GM23248 (cell line): ENCODE measurements at regions not wholly inside any gene's neighbourhood (a gene's known extent, or its start where the extent isn't known, plus 50 kb on each side); places are given as distances from the start of the nearest gene placed in this dataset.
"Not testable (repeated sequence)": the region's sequence is repeated elsewhere in the genome, so short reads cannot be mapped to it uniquely, and the experiment has no call there.

Experiments used
- DNase-seq: peaks from one replicate; pipeline ENCODE4 v3.0.0-alpha.2; 2015
- H2AFZ ChIP-seq: fragments of 200-600 bp; sonication (generic); 2 replicates; pipeline ENCODE4 v1.6.1; 2016; ENCODE audit warnings: antibody characterized with exemption
- H3F3A ChIP-seq: fragments of 200-600 bp; sonication (generic); 2 replicates; pipeline ENCODE4 v1.6.1; 2016; ENCODE audit warnings: mild to moderate bottlenecking, antibody characterized with exemption, mixed run types; ENCODE audit not compliant: insufficient read depth
- H3K27ac ChIP-seq: fragments of 200-600 bp; sonication (generic); 2 replicates; pipeline ENCODE4 v1.5.1; 2016; ENCODE audit warnings: mild to moderate bottlenecking
- H3K27me3 ChIP-seq: fragments of 200-600 bp; sonication (generic); replicated peaks from 2 replicates; pipeline ENCODE4 v1.6.1; 2016; ENCODE audit warnings: mild to moderate bottlenecking; ENCODE audit not compliant: insufficient read depth
- H3K36me3 ChIP-seq: fragments of 200-600 bp; sonication (generic); 2 replicates; pipeline ENCODE4 v1.6.1; 2016; ENCODE audit warnings: low read depth, mild to moderate bottlenecking
- H3K4me1 ChIP-seq: fragments of 200-600 bp; sonication (generic); 2 replicates; pipeline ENCODE4 v1.6.1; 2016; ENCODE audit warnings: mild to moderate bottlenecking; ENCODE audit not compliant: insufficient read depth
- H3K4me2 ChIP-seq: fragments of 200-600 bp; sonication (generic); one replicate; pipeline ENCODE4 v1.6.1; 2016; ENCODE audit warnings: mild to moderate bottlenecking; ENCODE audit not compliant: unreplicated experiment
- H3K4me3 ChIP-seq: fragments of 200-600 bp; sonication (generic); 2 replicates; pipeline ENCODE4 v1.5.1; 2016; ENCODE audit warnings: mild to moderate bottlenecking
- H3K79me2 ChIP-seq: fragments of 200-600 bp; sonication (generic); 2 replicates; pipeline ENCODE4 v1.6.1; 2016; ENCODE audit warnings: mild to moderate bottlenecking; ENCODE audit not compliant: insufficient read depth
- H3K9ac ChIP-seq: fragments of 200-600 bp; sonication (generic); 2 replicates; pipeline ENCODE4 v1.6.1; 2016; ENCODE audit warnings: mild to moderate bottlenecking
- H3K9me2 ChIP-seq: fragments of 200-600 bp; sonication (generic); 2 replicates; pipeline ENCODE4 v1.6.1; 2016; ENCODE audit warnings: mixed run types, mild to moderate bottlenecking, moderate library complexity; ENCODE audit not compliant: insufficient read depth
- H3K9me3 ChIP-seq: fragments of 200-600 bp; sonication (generic); one replicate; pipeline ENCODE4 v1.6.1; 2017; ENCODE audit warnings: low read depth
- H4K20me1 ChIP-seq: fragments of 200-600 bp; sonication (generic); 2 replicates; pipeline ENCODE4 v1.6.0; 2016; ENCODE audit not compliant: insufficient read depth
- EZH2 ChIP-seq: fragments of 200-600 bp; sonication (generic); IDR thresholded peaks from 2 replicates; pipeline ENCODE4 v1.6.1; 2018; ENCODE audit warnings: antibody characterized with exemption, mild to moderate bottlenecking; ENCODE audit not compliant: insufficient read depth, poor library complexity, severe bottlenecking
- EZH2phosphoT487 ChIP-seq: fragments of 200-600 bp; sonication (generic); IDR thresholded peaks from 2 replicates; pipeline ENCODE4 v1.6.1; 2018; ENCODE audit warnings: antibody characterized with exemption, moderate library complexity, mild to moderate bottlenecking, low read depth; ENCODE audit not compliant: insufficient read depth
- WGBS, 2 experiments: methylation state at CpG; one replicate each; pipeline ENCODE4 v1.1.6; 2015 to 2017; ENCODE audit warnings: low lambda C conversion rate in 2 of 2, low coverage in 1 of 2; ENCODE audit errors: missing lambda C conversion rate in 2 of 2; 5-methylcytosine and 5-hydroxymethylcytosine counted together
- in situ Hi-C: fragments of 300-500 bp; cut with MboI; formaldehyde crosslinking; loops from 2 replicates; pipeline ENCODE4 v1.15.0; 2020

GRCh38 chr9:85471791-85472190, 270.0 kb downstream of the AGTPBP1 start:
- Histone ChIP-seq H2AFZ (no peak overlapping the region), H3K4me3 (no peak overlapping the region), H3K4me2 (no peak overlapping the region), H3K27ac (no peak overlapping the region), H3K4me1 (no peaks in the 10 kb centered on the region), H3K36me3 (no peaks in the 10 kb centered on the region), H3K79me2 (no peaks in the 10 kb centered on the region), H3K9me2 (no peaks in the 10 kb centered on the region), H4K20me1 (no peaks in the 10 kb centered on the region), H3K9me3 (no peaks in the 10 kb centered on the region), H3F3A (no peaks in the 10 kb centered on the region), H3K9ac (no peak overlapping the region), H3K27me3 (no peaks in the 10 kb centered on the region)
- 75 to 84% methylated on average over 1 of the region's 1 CpG for WGBS, 2 experiments
- in situ Hi-C loops: no loop called here
- TF ChIP-seq EZH2phosphoT487 (no peak), EZH2 (no peak)
- no peak for DNase-seq

- Histone ChIP-seq H3K36me3 (no peaks in the 10 kb centered on the region), H2AFZ (no peak overlapping the region), H3F3A (no peaks in the 10 kb centered on the region), H3K27ac (no peak overlapping the region), H3K4me1 (no peaks in the 10 kb centered on the region), H3K4me3 (no peak overlapping the region), H3K4me2 (no peak overlapping the region), H3K9me2 (no peaks in the 10 kb centered on the region), H3K27me3 (no peaks in the 10 kb centered on the region), H4K20me1 (no peaks in the 10 kb centered on the region), H3K9me3 (no peaks in the 10 kb centered on the region), H3K9ac (no peak overlapping the region), H3K79me2 (no peaks in the 10 kb centered on the region)
- in situ Hi-C loops: no loop called here
- WGBS, 2 experiments: 67 to 71% methylated on average over 10 of the region's 10 CpGs
- DNase-seq: no peak
- TF ChIP-seq EZH2: no peak
- TF ChIP-seq EZH2phosphoT487: no peak
Observed at GRCh38 chr9:85469041-85469440, 272.7 kb downstream of the AGTPBP1 start.

DNA sequence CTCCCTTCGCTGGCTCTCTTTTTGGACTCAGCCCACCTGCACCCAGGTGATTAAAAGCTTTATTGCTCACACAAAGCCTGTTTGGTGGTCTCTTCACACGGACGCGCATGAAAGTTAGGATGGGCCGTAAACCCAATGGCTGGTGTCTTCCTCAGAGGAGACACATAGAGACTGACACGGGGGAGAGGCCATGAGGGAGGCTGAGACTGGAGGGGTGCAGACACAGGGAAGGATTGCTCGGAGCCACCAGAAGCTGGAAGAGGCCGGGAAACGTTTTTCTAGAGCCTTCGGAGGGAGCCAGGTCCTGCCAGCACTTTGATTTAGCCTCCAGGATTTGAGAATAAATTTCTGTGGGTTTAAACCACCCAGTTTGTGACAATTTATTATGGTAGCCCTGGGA, 274.9 kb downstream of the AGTPBP1 start:
- WGBS, 2 experiments: 53 to 59% methylated on average over 10 of the region's 10 CpGs
- in situ Hi-C loops: no loop called here
- DNase-seq: no peak
- no peak overlapping the region for H2AFZ ChIP-seq
- H3K4me1 ChIP-seq: no peaks in the 10 kb centered on the region
- no peaks in the 10 kb centered on the region for H3K79me2 ChIP-seq
- no peak overlapping the region for H3K9ac ChIP-seq
- no peaks in the 10 kb centered on the region for H3F3A ChIP-seq
- H3K9me2 ChIP-seq: no peaks in the 10 kb centered on the region
- H4K20me1 ChIP-seq: no peaks in the 10 kb centered on the region
- no peaks in the 10 kb centered on the region for H3K27me3 ChIP-seq
- H3K4me2 ChIP-seq: no peak overlapping the region
- no peaks in the 10 kb centered on the region for H3K9me3 ChIP-seq
- no peaks in the 10 kb centered on the region for H3K36me3 ChIP-seq
- no peak overlapping the region for H3K27ac ChIP-seq
- no peak overlapping the region for H3K4me3 ChIP-seq
- no peak for TF ChIP-seq EZH2
- no peak for TF ChIP-seq EZH2phosphoT487

- H3K9ac ChIP-seq, H3K79me2 ChIP-seq, H3K36me3 ChIP-seq, H3K9me3 ChIP-seq, H3K27me3 ChIP-seq, H4K20me1 ChIP-seq, H3K27ac ChIP-seq, H3K4me3 ChIP-seq, H3K9me2 ChIP-seq, DNase-seq, H3F3A ChIP-seq, H3K4me2 ChIP-seq, in situ Hi-C loops, H3K4me1 ChIP-seq, H2AFZ ChIP-seq: not testable (repeated sequence)
- WGBS, 2 experiments: 51 to 52% methylated on average over 5 of the region's 5 CpGs
Observed at GRCh38 chr9:85458114-85458864, 283.5 kb downstream of the AGTPBP1 start.

DNA sequence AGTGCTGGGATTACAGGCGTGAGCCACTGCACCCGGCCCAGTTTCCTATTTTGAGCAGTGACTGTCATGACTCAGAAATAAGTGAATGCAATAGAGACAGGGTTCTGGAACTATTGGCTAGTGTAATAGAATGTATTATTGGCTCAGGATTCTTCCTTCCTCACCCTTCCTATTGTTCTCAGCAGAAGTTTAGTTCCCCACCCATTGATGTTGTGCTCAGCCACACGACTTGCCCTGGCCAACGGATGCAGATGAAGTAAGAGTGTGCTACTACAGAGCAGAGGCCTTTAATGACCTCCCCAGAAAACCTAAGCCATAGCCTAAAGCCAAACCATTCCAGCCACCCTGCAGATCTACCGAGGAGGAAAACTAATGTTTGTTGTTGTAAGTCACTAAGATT, 287.9 kb downstream of the AGTPBP1 start:
- peak; percentile 17 for DNase-seq
- H3K9me3 ChIP-seq: no peaks in the 10 kb centered on the region
- 1% methylated on average over 5 of the region's 5 CpGs for WGBS, 2 experiments

More for the DNA sequence above, 287.9 kb downstream of the AGTPBP1 start:
- Histone ChIP-seq H3K79me2 (no peaks in the 10 kb centered on the region), H3K9ac (no peak overlapping the region), H3K4me1 (no peaks in the 10 kb centered on the region), H3K4me2 (no peak overlapping the region), H3K9me2 (no peaks in the 10 kb centered on the region), H2AFZ (no peak overlapping the region), H3K36me3 (no peaks in the 10 kb centered on the region), H4K20me1 (no peaks in the 10 kb centered on the region), H3K27ac (no peak overlapping the region), H3K27me3 (no peaks in the 10 kb centered on the region), H3K4me3 (no peak overlapping the region), H3F3A (no peaks in the 10 kb centered on the region)
- in situ Hi-C loops: no loop called here
- TF ChIP-seq EZH2phosphoT487 (no peak), EZH2 (no peak)
